SH-SY5Y (cell line): ENCODE measurements at regions not wholly inside any gene's neighbourhood (a gene's known extent, or its start where the extent isn't known, plus 50 kb on each side); places are given as distances from the start of the nearest gene placed in this dataset.

Source experiments
- GATA2 ChIP-seq: IDR thresholded peaks from 2 replicates; pipeline ENCODE4 v1.6.1; 2011; ENCODE audit warnings: mild to moderate bottlenecking, low read depth, low read length
- GATA3 ChIP-seq: IDR thresholded peaks from 2 replicates; pipeline ENCODE4 v1.6.1; 2011; ENCODE audit warnings: low read depth, mild to moderate bottlenecking, low read length, moderate library complexity

DNA sequence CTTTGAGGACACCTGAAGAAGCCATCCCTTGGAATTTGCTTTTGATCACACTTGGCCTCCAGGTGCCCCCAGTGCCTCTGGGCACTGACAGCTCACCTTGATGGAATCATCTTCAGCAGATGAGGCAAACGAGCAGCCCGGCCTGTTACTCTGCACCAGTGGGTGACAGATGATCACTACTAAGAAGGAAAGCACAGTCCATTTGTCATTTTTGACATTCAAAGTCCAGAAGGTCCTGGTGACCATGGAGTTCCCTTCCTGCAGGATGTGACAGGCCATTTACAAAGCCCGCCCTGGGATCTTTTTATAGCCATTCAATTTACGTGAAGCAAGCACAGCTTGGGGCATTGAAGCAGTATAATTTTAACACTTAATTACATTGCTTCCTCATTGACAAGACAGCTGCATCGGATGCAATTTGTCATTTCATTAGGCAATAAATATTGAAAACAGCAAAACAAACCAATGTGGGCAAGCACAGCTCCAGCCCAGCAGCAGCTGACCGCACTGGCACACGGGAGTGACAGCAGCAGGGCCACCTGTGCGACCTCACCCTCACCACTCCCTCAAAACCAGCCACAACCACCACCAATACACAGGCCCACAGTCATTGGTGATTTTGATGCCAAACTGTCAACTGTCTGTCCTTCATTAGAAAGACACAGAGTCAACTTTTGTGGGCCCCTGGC is 76.0 kb upstream of the SLC66A3 start:
- TF ChIP-seq GATA3: no peak

DNA sequence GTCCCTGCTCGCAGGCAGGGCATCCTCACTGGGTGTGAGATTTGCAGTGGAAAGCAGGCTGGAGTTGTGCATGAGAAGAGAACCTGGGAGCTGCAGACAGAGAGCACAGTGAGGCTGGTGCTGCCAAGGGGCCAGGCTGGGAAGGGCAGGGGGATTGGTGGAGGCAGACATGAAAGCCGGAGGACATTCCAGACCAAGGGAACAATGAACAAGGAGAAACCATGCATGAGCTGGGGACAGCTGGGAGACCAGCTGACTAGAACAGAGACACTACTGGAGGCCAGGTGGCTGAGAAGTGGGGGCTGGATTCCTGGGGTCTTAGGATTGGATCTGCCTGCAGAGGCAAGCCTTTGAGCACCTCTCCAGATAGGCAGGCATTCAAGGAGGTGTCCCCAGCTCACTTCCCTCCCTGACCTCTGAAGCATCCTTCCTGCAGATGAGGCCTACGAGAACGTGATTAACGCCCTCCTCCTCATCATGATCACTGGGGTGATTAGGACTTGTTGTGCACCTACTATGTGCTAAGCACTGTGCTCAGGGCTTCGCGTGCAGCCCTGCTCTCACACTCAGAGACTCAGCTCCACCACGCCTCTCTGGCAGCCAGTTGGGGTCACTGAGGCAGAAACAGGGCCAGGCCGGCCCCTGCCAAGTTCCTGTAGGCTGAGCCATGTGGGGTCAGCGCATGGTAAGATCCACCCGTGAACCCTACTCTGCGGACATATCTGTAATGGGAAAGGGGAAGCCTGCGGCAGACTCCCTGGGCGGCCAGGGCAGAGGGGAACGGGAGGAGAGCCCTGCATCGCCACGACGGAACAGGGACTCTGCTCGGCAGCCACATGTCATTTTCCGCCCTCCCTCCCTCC is 74.8 kb upstream of the SLC66A3 start:
- TF ChIP-seq GATA3: no peak
- no peak for TF ChIP-seq GATA2

DNA sequence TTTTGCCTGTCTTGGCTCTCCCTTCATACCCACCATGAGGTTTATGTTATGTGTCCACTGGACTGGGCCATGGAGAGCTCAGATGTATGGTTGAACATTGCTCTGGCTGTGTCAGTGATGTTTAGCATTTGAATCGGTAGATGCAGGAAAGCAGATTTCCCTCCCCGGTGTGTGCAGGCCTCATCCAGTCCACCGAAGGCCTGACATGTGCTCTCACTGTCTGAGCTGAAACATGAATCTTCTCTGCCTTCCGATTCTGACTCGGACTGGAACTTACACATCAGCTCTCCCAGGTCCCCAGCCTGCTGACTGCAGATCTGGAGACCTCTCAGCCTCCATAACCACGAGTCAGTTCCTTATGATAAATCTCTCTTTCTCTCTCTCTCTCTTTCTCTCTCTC is 72.4 kb upstream of the SLC66A3 start:
- TF ChIP-seq GATA3 (no peak), GATA2 (no peak)

DNA sequence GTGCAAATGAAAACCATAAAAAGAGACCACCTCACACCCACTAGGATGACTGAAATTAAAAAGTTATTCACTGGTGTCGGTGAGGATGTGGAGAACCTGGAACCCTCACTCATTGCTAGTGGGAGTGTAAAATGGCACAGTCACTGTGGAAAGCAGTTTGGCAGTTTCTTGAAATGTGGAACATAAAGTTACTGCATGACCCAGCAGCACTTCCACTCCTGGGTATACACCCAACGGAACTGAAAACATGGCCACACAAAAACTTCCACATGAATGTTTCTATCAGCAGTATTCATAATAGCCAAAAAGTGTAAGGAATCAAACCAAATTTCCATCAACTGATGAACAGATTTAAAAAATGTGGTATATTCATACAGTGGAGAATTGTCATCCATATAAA is 65.1 kb upstream of the SLC66A3 start:
- TF ChIP-seq GATA3 (no peak), GATA2 (no peak)

DNA sequence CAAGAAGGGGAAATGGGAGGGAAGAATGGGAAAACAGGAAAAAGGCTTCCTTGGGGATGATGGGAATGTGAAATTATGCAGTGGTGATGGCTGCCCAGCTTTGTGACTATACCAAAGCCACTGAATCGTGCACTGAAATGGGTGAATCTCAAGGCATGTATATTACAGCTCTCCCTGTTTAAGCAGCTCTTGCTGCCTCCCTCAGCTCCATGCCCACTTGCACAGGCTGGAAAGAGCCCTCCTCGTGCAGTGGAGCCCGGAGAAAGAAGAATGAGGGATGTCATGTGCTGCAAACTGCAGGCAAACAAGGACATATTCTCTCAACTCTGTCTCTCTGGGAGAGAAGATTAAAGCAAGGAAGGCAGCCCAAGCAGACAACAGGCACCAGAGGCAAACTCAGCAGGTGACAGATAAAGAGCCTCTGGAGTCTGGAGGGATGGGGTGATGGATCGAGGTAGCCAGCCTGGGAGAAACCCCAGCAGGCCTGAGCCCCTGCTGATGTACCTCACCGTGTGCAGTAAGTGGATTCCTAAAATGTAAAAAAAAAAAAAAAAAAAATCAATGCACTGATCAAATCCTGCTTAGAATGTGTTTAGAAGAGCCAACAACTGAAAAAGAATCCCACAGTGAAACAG is 62.4 kb upstream of the SLC66A3 start:
- TF ChIP-seq GATA3 (no peak), GATA2 (no peak)

DNA sequence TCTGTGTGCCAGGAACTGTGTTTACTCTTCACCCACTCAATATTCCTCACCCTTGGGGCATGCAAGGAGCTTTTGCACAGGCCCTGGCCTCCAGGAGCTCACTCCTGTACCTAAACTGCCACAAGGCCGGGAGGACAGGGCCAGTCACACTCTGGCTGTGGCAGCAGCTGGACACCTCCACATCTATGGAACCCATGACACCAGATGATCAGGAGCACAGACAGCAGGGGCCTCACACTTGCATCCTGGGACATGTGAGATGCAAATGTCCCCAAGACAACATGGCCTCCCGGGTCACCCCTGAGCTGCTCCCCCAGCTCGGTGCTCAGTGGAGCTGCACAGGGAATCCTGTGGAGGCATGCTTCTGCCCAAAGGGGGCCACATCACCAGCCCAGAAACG is 61.8 kb upstream of the SLC66A3 start:
- TF ChIP-seq GATA2 (no peak), GATA3 (no peak)

DNA sequence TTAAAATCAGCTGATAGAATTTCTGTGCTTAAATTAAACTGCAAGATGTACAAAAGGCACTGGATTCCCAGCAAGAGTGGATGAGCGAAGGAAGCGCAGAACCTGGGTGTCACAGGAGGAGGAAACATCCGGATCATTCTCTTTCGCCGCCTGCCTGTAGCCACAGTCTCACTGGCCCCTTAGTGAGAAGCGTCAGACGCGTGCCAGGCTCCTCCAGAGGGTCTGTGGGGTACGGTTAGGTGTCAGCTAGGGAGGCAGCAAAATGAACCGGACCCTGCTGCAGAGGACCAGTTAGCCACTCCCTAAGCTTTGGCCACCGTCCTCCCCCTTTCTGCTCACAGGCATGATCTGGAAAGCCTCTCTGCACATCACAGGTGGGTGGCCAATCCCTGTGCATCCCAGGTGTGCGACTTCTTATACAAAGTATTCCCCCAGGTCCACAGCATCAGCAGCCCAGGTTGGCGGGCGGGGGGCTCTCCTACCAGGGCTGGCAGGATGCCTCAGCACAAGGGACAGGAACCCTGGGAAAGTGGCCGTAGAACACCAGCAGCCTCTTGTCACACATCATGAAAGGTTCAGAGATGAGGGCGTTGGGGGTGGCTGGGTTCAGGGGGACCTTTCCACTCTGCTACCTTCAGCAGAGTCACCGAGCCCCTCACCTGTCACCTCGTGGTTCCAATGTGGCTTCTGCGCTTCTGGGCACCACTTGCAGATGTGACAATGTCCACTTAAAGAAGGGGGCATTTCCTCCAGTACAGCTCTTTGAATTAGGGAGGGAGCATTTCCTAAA is 61.1 kb upstream of the SLC66A3 start:
- TF ChIP-seq GATA2 (no peak), GATA3 (no peak)

DNA sequence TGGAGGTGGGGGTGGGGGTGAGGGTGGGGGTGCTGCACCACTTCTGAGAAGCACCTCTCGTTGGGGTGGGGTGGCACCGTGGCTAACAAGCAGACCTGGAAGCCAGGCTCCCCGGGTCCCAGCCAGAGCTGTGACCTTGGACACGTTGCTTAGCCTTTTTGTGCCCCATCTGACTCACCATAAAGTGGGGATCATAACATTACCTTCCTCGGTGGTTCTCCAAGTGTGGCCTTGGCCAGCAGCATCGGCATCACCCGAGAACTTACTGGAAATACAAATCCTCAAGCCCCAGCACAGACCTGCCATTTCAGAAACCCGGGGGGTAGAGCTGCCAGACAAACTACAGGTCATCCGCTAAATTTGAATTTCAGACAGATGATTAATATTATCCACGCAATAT is 58.7 kb upstream of the SLC66A3 start:
- TF ChIP-seq GATA3 (no peak), GATA2 (no peak)

DNA sequence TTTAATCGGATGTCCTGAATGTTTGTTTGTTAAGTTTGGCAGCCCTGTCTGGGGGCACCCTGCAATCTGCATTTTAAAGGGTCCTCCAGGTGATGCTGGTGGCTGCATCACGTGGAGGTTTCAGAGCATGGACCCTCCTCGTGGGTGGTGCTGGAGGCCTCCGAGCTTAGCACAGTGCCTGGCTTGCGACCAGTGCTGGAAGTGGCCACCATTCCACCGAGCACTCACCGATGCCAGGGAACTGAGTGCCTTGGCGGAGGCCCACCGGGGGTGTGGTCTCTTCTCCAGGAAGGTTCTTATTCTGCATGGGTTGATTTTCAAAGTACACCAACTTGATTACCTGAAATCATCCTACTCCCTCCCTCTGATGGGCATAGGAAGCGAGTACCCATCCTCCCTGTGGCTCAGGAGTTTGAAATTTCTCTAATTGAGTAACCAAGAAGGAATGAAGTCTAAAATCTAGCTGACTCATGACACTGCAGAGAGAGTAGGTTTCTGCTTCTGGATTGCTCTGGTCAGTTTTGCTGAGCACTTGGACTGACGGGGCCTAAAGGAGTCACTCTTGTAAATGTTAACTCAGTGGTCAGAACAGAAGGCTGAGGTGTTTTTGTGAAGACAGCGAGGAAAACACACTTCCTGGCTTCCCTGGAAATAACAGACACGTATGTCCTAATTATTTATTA is 58.1 kb upstream of the SLC66A3 start:
- TF ChIP-seq GATA3 (no peak), GATA2 (no peak)

DNA sequence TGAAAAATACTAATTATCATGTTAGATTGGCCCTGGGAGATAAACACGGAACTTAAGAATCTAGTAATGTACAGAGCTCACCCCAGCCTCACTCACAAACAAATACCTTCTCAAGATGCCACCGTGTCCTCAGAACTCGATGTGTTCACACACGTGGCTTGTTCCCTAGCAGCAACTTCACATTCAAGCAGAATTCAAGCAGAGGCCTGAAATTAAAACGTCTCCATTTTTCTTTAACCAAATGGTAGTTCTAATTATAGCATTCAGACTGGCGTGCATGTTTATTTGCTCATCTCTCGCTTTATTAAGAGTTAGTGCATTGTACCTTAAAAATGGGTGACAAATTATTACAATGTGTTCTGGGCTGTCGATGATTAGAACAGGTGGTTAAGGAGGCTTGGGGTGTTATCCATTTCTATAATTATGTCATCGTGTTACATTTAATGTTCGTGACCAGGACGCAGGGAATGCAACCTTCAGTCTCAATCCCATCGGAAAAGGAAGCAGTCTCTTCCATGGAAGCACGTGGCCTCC is 57.3 kb upstream of the SLC66A3 start:
- TF ChIP-seq GATA2 (no peak), GATA3 (no peak)

DNA sequence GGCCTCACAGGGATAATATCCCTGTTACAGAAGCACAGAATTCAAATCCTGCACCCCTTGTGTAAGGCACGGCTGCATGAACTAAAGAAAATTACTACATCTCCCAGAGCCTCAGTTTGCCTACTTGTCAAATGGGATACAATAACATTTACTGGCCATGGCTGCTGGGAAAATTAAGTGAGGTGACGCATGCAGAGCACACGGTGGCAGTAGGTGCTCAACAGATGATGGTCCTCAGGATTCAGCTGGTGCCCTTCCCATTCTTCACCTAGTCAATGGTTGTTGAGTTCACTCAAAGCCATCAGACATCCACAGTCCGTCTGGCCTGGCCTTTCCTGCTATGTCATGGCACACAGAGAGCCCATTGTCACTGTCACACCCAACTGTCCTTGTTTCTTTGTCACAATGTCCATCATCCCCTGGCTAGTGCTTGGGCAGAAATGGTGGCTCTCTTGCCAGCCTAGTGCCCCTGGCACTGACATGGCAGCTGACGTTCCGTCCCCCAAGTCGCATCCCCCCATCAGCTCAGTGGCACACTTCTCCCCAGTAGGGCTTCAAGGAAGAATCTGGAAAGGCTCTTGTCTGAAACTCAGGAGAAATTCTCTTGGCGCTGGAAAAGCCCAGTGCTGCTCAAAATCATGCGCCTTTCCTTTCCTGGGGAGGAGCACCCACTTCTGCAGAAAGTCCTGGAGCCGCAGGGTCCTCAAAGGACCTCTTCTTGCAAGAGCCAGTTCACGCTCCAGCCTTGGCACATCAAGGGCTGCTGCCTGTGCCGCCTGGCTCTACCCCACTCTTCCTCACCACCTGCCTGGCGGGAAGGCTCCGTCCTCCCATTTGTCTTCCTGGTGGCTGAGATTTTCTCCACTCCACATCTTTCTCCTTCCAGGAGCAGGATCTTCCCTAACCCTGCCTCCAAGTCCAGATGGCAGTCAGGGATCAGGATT is 55.9 kb upstream of the SLC66A3 start:
- no peak for TF ChIP-seq GATA2
- TF ChIP-seq GATA3: no peak

DNA sequence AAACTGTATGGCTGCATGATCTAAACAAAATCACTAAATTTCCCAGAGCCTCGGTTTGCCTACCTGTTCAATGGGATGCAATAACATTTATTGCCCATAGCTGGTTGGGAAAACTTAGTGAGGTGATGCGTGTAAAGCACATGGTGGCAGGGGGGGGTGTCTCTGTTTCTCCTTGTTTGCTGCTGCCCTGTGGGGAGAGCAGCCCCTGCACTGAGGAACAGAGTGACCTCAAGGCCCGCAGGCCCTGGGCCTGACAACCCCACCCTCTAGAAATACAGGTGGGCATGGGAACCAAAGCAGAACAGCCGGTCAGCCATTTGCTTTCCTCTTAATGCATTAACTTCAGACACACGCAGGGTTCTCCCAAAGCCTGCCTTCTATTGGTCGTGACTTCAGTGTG is 55.1 kb upstream of the SLC66A3 start:
- TF ChIP-seq GATA2: no peak
- TF ChIP-seq GATA3: no peak
